ES-I3 (cell line): ENCODE measurements at regions not wholly inside any gene's neighbourhood (a gene's known extent, or its start where the extent isn't known, plus 50 kb on each side); places are given as distances from the start of the nearest gene placed in this dataset.

Experiments used
- H3K36me3 ChIP-seq: 2 replicates; pipeline ENCODE4 v1.6.1; 2013; ENCODE audit warnings: mild to moderate bottlenecking, low read length, control low read depth, moderate library complexity; ENCODE audit not compliant: insufficient read depth
- H3K4me1 ChIP-seq: 2 replicates; pipeline ENCODE4 v1.6.1; 2013; ENCODE audit warnings: mild to moderate bottlenecking, control low read depth, low read length; ENCODE audit not compliant: insufficient read depth
- H3K9ac ChIP-seq: 2 replicates; pipeline ENCODE4 v1.6.1; 2013; ENCODE audit warnings: low read depth, mild to moderate bottlenecking, low read length, moderate library complexity
- H3K9me3 ChIP-seq: 2 replicates; pipeline ENCODE4 v1.6.1; 2013; ENCODE audit warnings: mild to moderate bottlenecking, low read length, moderate library complexity; ENCODE audit not compliant: control insufficient read depth, insufficient read depth

- H3K9ac ChIP-seq, result no peak overlapping the region
- no peaks in the 10 kb centered on the region for H3K36me3 ChIP-seq
- no peaks in the 10 kb centered on the region for H3K4me1 ChIP-seq
- H3K9me3 ChIP-seq, result no peaks in the 10 kb centered on the region
Observed at GRCh38 chr22:49617866-49618676, 209.6 kb downstream of the BRD1 start.

- Histone ChIP-seq H3K9me3 (no peaks in the 10 kb centered on the region), H3K9ac (no peak overlapping the region), H3K36me3 (no peaks in the 10 kb centered on the region), H3K4me1 (no peaks in the 10 kb centered on the region)
Observed at GRCh38 chr22:49617264-49617663, 210.4 kb downstream of the BRD1 start.

GRCh38 chr22:49616356-49617231 lies 211.1 kb downstream of the BRD1 start:
- no peaks in the 10 kb centered on the region for H3K9me3 ChIP-seq
- H3K9ac ChIP-seq, result no peak overlapping the region
- no peaks in the 10 kb centered on the region for H3K36me3 ChIP-seq
- no peaks in the 10 kb centered on the region for H3K4me1 ChIP-seq

- H3K36me3 ChIP-seq, result no peaks in the 10 kb centered on the region
- no peaks in the 10 kb centered on the region for H3K9me3 ChIP-seq
Observed at GRCh38 chr22:49614966-49615965, 212.4 kb downstream of the BRD1 start.

GRCh38 chr22:49613511-49614270 lies 214.0 kb downstream of the BRD1 start:
- H3K9me3 ChIP-seq, result no peaks in the 10 kb centered on the region
- no peaks in the 10 kb centered on the region for H3K4me1 ChIP-seq
- no peak overlapping the region for H3K9ac ChIP-seq
- no peaks in the 10 kb centered on the region for H3K36me3 ChIP-seq

More at GRCh38 chr22:49614966-49615965, 212.4 kb downstream of the BRD1 start:
- H3K4me1 ChIP-seq, result no peaks in the 10 kb centered on the region
- H3K9ac ChIP-seq, result no peak overlapping the region

- H3K36me3 ChIP-seq, result no peaks in the 10 kb centered on the region
- no peaks in the 10 kb centered on the region for H3K9me3 ChIP-seq
- H3K4me1 ChIP-seq, result no peaks in the 10 kb centered on the region
- no peak overlapping the region for H3K9ac ChIP-seq
Observed at GRCh38 chr22:49613108-49613507, 214.6 kb downstream of the BRD1 start.

GRCh38 chr22:49609207-49609876 lies 218.3 kb downstream of the BRD1 start:
- H3K9ac ChIP-seq, result no peak overlapping the region
- H3K36me3 ChIP-seq, result no peaks in the 10 kb centered on the region
- H3K4me1 ChIP-seq, result no peaks in the 10 kb centered on the region
- H3K9me3 ChIP-seq, result peaks cover 2% of the 10 kb centered on the region

GRCh38 chr22:49608660-49609059 lies 219.0 kb downstream of the BRD1 start:
- Histone ChIP-seq H3K4me1 (no peaks in the 10 kb centered on the region), H3K36me3 (no peaks in the 10 kb centered on the region), H3K9me3 (peaks cover 3% of the 10 kb centered on the region), H3K9ac (no peak overlapping the region)

- H3K36me3 ChIP-seq, result no peaks in the 10 kb centered on the region
- H3K9me3 ChIP-seq, result peaks cover 3% of the 10 kb centered on the region
- no peaks in the 10 kb centered on the region for H3K4me1 ChIP-seq
- no peak overlapping the region for H3K9ac ChIP-seq
Observed at GRCh38 chr22:49608228-49608627, 219.4 kb downstream of the BRD1 start.

- H3K4me1 ChIP-seq, result no peaks in the 10 kb centered on the region
- peaks cover 3% of the 10 kb centered on the region for H3K9me3 ChIP-seq
- no peak overlapping the region for H3K9ac ChIP-seq
- H3K36me3 ChIP-seq, result no peaks in the 10 kb centered on the region
Observed at GRCh38 chr22:49607821-49608220, 219.9 kb downstream of the BRD1 start.

GRCh38 chr22:49606562-49607290 lies 220.9 kb downstream of the BRD1 start:
- peaks cover 3% of the 10 kb centered on the region for H3K9me3 ChIP-seq
- no peaks in the 10 kb centered on the region for H3K4me1 ChIP-seq
- H3K36me3 ChIP-seq, result no peaks in the 10 kb centered on the region
- no peak overlapping the region for H3K9ac ChIP-seq

- peaks cover 3% of the 10 kb centered on the region for H3K9me3 ChIP-seq
- no peaks in the 10 kb centered on the region for H3K4me1 ChIP-seq
- no peaks in the 10 kb centered on the region for H3K36me3 ChIP-seq
- no peak overlapping the region for H3K9ac ChIP-seq
Observed at GRCh38 chr22:49604732-49605302, 222.9 kb downstream of the BRD1 start.
